Cardiac septum (tissue), 1 donor: ENCODE measurements at regions not wholly inside any gene's neighbourhood (a gene's known extent, or its start where the extent isn't known, plus 50 kb on each side); places are given as distances from the start of the nearest gene placed in this dataset.

ENCODE experiments used
- DNase-seq: peaks from one replicate; pipeline ENCODE4 v3.0.0-alpha.2; 2020; ENCODE audit warnings: low spot score
- intact Hi-C: fragments of 100-400 bp; cut with DNase I; formaldehyde crosslinking; loops from one replicate; pipeline ENCODE4 v1.14.0; 2022
- donor health status: DM: no; HTN: no; CAD: no.

GRCh38 chr3:16824081-16824696 is 60.6 kb upstream of the PLCL2 start:
- no peak for DNase-seq
- intact Hi-C loops, result no loop called here

GRCh38 chr3:16825617-16826204 is 59.0 kb upstream of the PLCL2 start:
- intact Hi-C loops, result no loop called here
- DNase-seq, result no peak

GRCh38 chr3:16828815-16829214 is 55.9 kb upstream of the PLCL2 start:
- DNase-seq, result no peak
- intact Hi-C loops, result no loop called here

GRCh38 chr3:16831846-16832245 is 52.9 kb upstream of the PLCL2 start:
- no peak for DNase-seq
- intact Hi-C loops, result loop anchor here (10.0 kb wide), 1 partner anchor 403 kb away; no protein-coding TSS in a partner anchor

GRCh38 chr3:16834214-16834613 is 50.5 kb upstream of the PLCL2 start:
- intact Hi-C loops, result loop anchor here (10.0 kb wide), 1 partner anchor 401 kb away; no protein-coding TSS in a partner anchor
- DNase-seq, result no peak

GRCh38 chr3:16834753-16835152 is 50.0 kb upstream of the PLCL2 start:
- intact Hi-C loops, result loop anchor here (10.0 kb wide), 1 partner anchor 400 kb away; no protein-coding TSS in a partner anchor
- DNase-seq, result no peak
